ENCODE measurements at regions not wholly inside any gene's neighbourhood (a gene's known extent, or its start where the extent isn't known, plus 50 kb on each side); places are given as distances from the start of the nearest gene placed in this dataset.

DNA sequence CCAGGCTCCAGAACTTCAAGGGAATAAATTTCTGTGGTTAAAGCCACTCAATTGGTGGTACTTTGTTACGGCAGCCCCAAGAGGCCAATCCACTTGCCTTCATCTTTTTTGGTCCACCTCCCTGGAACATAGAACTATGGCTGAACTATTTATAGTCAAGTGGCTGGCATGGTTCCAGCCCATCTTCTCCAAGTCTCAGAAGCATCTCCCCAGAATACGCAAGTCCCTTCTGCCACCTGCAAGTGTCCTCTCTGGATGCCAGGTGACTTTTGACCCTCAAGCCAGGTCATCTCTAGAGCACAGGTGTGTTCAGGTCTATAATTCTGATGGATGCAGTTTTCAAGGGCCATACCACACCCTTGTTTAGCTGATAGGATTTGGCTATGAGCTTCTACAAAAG, 371.5 kb downstream of the AACS start:
- no peak for DNase-seq

GRCh38 chr12:125440399-125440798, 375.2 kb downstream of the AACS start:
- DNase-seq: no peak

DNA sequence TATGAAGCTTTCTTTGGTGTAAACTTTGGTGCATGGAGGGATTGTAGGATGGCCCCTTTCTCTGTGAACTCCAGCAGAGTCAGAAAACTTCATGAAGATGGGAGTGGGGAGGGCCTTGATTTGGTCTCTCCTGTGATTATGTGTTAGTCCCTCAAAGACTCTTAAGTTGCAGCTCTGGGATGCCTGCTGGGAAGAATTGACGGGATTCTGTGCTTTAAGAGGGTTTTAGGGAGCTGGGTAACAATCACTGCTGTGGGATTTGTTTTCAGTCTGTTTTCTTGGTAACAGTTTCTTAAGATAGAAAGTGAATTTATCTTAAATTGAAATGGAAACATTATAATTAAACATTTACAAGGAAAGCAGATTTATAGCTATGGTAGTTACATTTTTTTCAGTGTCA, 378.1 kb downstream of the AACS start:
- no peak for DNase-seq

GRCh38 chr12:125451408-125451807, 386.2 kb downstream of the AACS start:
- DNase-seq: no peak

DNA sequence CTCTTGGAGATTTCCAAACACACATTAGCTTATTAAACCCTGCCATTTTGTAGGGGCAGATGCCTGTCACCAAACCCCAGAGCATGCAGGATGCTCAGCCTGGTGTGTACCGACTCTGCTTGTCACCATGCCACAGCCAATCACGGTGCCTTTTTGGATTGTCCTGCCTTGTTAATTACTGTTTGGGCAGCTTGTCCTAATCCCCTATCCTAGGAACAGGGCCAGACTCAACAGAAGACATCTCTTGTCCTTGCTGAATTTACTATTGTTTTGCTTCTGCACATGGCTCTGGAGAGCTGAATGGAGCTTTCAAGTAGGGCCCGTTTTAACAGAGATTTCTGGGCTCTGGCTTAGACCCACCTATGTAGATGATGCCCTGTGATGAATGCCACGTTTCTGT, 388.5 kb downstream of the AACS start:
- DNase-seq: peak; percentile 95

- DNase-seq: peak; percentile 52
These were observed 389.1 kb downstream of the AACS start for GRCh38 chr12:125454291-125454690.

GRCh38 chr12:125454786-125455480, 389.7 kb downstream of the AACS start:
- DNase-seq: peak; percentile 56

- no peak for DNase-seq
These were observed 390.3 kb downstream of the AACS start for GRCh38 chr12:125455556-125455955.

DNA sequence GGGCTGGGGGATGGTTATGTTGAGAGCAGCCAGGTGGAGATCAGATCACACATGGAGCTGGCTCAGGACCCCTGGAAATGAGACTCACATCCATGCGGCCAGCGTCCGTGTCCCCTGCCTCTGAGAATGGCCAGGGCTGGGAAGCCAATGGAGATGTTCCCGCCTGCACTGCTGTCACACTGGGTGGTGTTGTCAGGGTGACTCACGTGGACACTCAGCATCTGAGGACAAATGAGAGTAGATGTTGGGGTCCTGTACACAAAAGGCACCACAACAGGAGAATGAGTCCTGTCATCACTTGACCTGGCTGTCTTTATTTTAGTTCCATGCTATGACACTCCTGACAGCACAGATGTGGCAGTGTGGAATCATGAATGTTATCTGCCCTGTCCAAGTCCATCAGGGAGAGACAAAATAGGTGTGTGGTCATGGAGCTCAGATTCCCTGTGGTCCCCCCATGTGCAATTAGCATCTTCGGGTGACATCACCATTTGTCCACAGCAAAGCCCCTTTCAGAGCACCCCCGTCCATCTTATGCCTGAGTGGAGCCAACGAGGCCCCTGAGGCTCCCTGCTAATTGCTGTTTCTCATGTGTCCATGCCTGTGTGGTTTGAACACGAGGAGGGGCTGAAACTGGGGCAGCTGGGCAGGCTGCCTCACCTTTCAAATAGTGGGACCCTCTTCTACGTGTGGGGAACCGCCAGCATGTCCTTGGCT, 393.5 kb downstream of the AACS start:
- DNase-seq: no peak

DNA sequence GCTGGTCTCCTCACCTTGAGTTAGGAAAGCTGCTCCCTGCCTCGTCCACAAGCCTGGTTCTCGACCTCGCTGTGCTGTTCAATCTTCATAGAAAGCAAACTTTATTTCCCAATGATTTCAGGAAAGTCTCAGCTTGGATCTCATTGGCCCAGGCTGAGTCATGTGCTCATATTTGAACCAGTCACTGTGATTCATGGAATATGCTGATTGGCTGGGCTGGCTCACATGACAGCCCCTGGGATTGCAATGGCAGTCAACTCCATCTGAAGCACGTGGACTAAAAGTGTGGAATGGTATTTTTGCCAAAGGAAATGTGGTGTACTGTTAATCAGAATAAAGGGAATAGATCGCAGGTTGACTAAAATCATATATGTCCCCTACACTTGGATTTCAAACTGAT, 396.6 kb downstream of the AACS start:
- DNase-seq: no peak

- DNase-seq: no peak
These were observed 398.2 kb downstream of the AACS start for GRCh38 chr12:125463386-125463785.

GRCh38 chr12:125467363-125467762, 402.1 kb downstream of the AACS start:
- DNase-seq: no peak

DNA sequence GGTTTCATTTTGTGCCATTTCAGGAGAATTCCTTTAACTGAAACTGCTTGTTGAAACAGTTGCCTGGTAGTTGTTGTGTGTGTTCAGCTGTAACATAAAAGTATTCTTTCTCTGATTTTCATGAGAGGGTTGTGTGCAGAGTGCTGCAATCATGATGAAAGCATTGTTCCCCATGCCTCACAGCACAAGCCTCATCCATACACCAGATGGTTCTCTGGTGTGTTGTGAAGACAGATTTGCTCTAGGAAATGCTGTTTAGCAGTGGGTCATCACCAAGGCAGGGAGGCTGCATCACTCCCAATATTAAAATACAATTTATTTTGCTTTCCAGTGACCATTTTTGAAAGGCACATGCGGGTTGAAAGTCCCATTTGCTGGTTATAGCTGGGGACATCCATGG, 404.4 kb downstream of the AACS start:
- DNase-seq: no peak

DNA sequence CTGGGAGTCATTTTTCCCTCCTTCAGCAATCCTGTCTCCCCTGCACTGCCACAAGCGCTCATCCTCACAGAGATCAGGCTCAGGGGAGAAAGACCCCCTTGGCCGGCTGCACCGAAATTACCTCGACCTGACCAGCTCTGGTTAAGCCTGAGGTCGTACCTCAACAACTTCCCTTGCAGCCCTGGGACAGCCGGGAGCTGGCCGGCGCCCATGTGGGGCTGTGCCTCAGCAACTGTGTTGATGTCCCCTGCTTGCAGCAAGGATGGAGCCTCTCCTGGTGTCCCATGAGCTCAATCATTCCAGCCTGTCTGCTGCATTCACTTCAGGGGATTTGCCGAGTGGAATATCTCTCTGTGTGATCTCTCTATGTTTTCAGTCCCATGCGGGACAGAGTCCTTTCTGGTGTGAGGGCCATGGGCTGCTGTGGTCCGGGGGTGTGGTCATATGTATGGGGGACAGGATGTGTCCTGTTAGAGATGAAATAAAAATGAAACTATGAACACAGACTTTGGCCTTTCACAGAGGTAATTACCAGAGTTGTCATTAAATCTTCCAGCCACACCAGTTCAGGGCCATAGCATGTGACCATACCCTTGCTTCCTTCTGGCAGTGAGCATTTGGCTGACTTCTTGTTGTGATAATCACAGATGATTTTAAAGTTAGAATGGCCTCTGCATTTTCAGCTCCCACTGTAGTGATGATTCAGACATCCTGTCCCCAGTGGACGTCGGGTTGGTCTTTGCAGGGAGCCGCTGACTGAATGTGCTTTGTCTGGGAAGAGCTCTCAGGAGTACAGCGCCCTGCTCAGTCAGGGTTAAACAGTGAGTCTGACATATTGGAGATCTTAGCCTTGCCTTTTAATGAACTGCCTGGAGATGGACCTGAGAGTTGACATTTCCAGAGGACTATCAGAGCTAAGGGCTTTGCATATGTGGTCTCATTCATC, 405.9 kb downstream of the AACS start:
- DNase-seq: no peak

DNA sequence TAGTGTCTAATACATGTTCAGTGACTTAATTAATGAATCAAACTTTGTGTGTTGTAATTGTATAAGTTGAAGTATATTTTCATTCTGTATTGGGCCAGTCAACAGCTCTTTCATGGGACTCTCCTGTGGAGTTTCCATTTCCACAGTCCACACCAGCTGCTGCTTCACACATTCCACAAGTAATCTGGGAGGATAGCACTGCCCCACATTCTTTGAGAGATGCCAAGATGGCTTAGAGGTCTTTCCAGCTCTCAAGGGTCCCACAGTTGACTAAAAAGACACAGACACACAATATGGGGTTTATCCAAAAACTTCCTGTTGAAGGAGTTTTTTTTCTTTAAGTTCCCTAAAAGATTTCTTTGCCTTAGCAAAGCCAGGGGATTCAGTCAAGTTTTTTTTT, 408.3 kb downstream of the AACS start:
- DNase-seq: no peak

DNA sequence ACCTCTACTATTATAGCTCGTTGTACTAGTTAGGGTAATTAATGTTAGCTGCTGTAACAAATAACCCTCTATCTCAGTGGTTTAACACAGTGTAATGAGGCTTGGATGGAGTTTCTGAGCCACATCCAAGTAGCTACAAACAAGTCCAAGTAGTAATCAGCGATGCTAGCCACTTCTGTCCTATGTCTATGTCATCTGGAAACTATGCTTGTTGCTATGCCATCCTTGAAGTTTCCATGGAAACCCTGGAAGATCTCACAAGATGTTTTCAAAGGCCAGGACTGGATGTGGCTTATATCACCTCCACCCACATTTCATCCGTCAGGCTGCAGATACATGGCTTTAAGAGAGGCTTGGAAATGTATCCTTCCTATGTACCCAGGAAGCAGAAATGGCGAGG, 422.1 kb downstream of the AACS start:
- no peak for DNase-seq

DNA sequence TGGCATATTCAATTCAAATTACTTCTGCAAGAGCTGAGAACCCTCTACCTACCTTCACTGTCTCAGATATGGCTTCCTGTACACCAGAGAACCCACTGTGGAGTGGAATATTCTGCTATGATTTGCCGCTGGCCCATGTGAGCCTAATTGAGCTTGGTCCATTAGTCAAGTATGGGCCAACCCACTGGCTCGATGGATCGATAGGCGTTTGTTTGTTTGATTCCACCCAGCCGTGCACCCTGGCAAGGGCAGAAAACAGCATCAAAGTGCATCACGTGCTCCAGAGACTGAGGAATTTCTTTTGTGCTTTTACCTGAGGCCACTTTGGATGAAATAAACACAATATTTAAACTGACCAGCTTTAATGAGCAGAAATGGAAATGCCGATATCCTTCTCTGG, 426.3 kb downstream of the AACS start:
- DNase-seq: no peak

- no peak for DNase-seq
These were observed 427.4 kb downstream of the AACS start for GRCh38 chr12:125492354-125493270.

- DNase-seq: no peak
These were observed 428.6 kb downstream of the AACS start for GRCh38 chr12:125493704-125494308.

- no peak for DNase-seq
These were observed 437.9 kb downstream of the AACS start for GRCh38 chr12:125503128-125503527.

DNA sequence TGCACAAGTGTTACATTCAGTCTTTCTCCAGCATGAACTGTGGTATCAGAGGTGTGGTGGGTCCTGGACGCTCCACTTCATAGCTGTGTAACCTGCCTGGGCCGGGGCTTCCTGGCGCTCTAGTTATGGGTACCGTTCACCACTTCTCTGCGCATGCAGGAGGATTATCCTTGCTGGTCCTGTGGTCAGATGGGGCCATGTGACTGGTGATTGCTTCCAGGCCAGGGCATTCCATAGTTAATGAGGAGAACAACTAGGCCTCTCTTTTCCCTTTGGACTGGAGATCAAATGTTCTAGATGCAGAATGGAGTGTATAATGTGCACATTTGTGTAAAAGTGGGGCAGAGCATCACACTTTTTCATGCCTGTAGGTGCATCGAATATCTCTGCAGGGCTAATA, 444.0 kb downstream of the AACS start:
- no peak for DNase-seq

All from midbrain (tissue), 1 donor.